ENCODE measurements at regions not wholly inside any gene's neighbourhood (a gene's known extent, or its start where the extent isn't known, plus 50 kb on each side); places are given as distances from the start of the nearest gene placed in this dataset.

- peaks cover 0 to 14% (median 0%) of the 10 kb centered on the region in 11 donors for H3K9me3 Mint-ChIP-seq
- CTCF ChIA-PET = no interaction called here
- H3K4me3 Mint-ChIP-seq = no peak overlapping the region
- DNase-seq (no peak), ATAC-seq (no peak)
- Histone ChIP-seq H3K27ac (ENCODE audit: low read depth, low read length) (no peak overlapping the region), H3K36me3 (ENCODE audit: control insufficient read depth in 2 of 3, insufficient read depth in 3 of 3, low read length in 3 of 3) (no peaks in the 10 kb centered on the region), H3K9me3 (ENCODE audit: control insufficient read depth in 2 of 3, low read length in 3 of 3) (no peaks in the 10 kb centered on the region), H3K4me3 (ENCODE audit: low read length) (no peak overlapping the region), H3K4me1 (ENCODE audit: control insufficient read depth in 2 of 2, insufficient read depth in 2 of 2, low read length in 2 of 2) (no peaks in the 10 kb centered on the region), H3K27me3 (ENCODE audit: control insufficient read depth in 2 of 2, insufficient read depth in 2 of 2, low read length in 2 of 2) (no peaks in the 10 kb centered on the region)
- peaks cover 0 to 7% (median 0%) of the 10 kb centered on the region in 5 donors for H3K27me3 Mint-ChIP-seq
- intact Hi-C loops (cut with micrococcal nuclease) = no loop called here
- H3K36me3 Mint-ChIP-seq = no peaks in the 10 kb centered on the region
- H3K4me1 Mint-ChIP-seq = no peaks in the 10 kb centered on the region
- no peak overlapping the region for H3K27ac Mint-ChIP-seq
- POLR2A ChIA-PET = no interaction called here
Observed at GRCh38 chr14:53668897-53669296, 287.7 kb downstream of the BMP4 start.

DNA sequence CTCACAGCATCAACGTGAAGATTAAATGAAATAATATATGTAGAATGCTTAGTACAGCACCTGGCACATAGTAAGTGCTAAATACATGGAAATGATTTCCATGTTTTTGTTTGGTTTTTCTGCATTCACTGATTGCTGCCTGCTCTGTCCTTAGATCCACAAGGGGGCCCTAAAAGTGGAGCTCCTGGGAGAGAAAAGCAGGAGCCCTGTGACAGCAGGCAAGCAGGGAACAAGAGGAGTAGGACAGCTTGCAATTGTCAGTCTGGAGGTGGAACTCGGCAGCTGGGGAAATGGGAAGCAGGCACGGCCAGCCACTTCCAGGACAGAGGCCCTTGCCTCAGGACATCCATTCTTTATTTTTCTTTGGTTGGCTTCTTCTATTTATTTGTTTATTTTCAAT, 292.9 kb downstream of the BMP4 start:
- Histone ChIP-seq H3K27ac (ENCODE audit: low read depth, low read length) (no peak overlapping the region), H3K27me3 (ENCODE audit: control insufficient read depth in 2 of 2, insufficient read depth in 2 of 2, low read length in 2 of 2) (no peaks in the 10 kb centered on the region), H3K9me3 (ENCODE audit: control insufficient read depth in 2 of 3, low read length in 3 of 3) (peaks cover 0 to 5% (median 0%) of the 10 kb centered on the region in 3 experiments), H3K36me3 (ENCODE audit: control insufficient read depth in 2 of 3, insufficient read depth in 3 of 3, low read length in 3 of 3) (no peaks in the 10 kb centered on the region), H3K4me1 (ENCODE audit: control insufficient read depth in 2 of 2, insufficient read depth in 2 of 2, low read length in 2 of 2) (no peaks in the 10 kb centered on the region), H3K4me3 (ENCODE audit: low read length) (no peak overlapping the region)
- H3K4me3 Mint-ChIP-seq = no peak overlapping the region
- no peak overlapping the region for H3K27ac Mint-ChIP-seq
- H3K9me3 Mint-ChIP-seq = peaks cover 0 to 18% (median 3%) of the 10 kb centered on the region in 11 donors
- no peaks in the 10 kb centered on the region for H3K4me1 Mint-ChIP-seq
- peaks cover 0 to 6% (median 2%) of the 10 kb centered on the region in 5 donors for H3K27me3 Mint-ChIP-seq
- no peak for DNase-seq
- no peak for ATAC-seq
- no peaks in the 10 kb centered on the region for H3K36me3 Mint-ChIP-seq
- intact Hi-C loops (cut with micrococcal nuclease) = no loop called here
- ChIA-PET CTCF (no interaction called here), POLR2A (no interaction called here)

GRCh38 chr14:53655080-53655785, 301.4 kb downstream of the BMP4 start:
- Histone ChIP-seq H3K4me1 (ENCODE audit: control insufficient read depth in 2 of 2, insufficient read depth in 2 of 2, low read length in 2 of 2) (no peaks in the 10 kb centered on the region), H3K9me3 (ENCODE audit: control insufficient read depth in 2 of 3, low read length in 3 of 3) (no peaks in the 10 kb centered on the region), H3K27ac (ENCODE audit: low read depth, low read length) (no peak overlapping the region), H3K36me3 (ENCODE audit: control insufficient read depth in 2 of 3, insufficient read depth in 3 of 3, low read length in 3 of 3) (no peaks in the 10 kb centered on the region), H3K27me3 (ENCODE audit: control insufficient read depth in 2 of 2, insufficient read depth in 2 of 2, low read length in 2 of 2) (no peaks in the 10 kb centered on the region), H3K4me3 (ENCODE audit: low read length) (no peak overlapping the region)
- CTCF ChIA-PET = no interaction called here
- Mint-ChIP-seq H3K27me3 (peaks cover 0 to 26% (median 6%) of the 10 kb centered on the region in 5 donors), H3K27ac (no peak overlapping the region), H3K9me3 (peaks cover 0 to 24% (median 5%) of the 10 kb centered on the region in 11 donors), H3K4me3 (no peak overlapping the region), H3K36me3 (peaks cover 0 to 5% (median 0%) of the 10 kb centered on the region in 5 donors), H3K4me1 (no peaks in the 10 kb centered on the region)
- POLR2A ChIA-PET = no interaction called here
- intact Hi-C loops (cut with micrococcal nuclease) = no loop called here
- no peak for DNase-seq
- no peak for ATAC-seq

- Histone ChIP-seq H3K27me3 (ENCODE audit: control insufficient read depth in 2 of 2, insufficient read depth in 2 of 2, low read length in 2 of 2) (no peaks in the 10 kb centered on the region), H3K9me3 (ENCODE audit: control insufficient read depth in 2 of 3, low read length in 3 of 3) (no peaks in the 10 kb centered on the region), H3K27ac (ENCODE audit: low read depth, low read length) (no peak overlapping the region), H3K36me3 (ENCODE audit: control insufficient read depth in 2 of 3, insufficient read depth in 3 of 3, low read length in 3 of 3) (no peaks in the 10 kb centered on the region), H3K4me3 (ENCODE audit: low read length) (no peak overlapping the region), H3K4me1 (ENCODE audit: control insufficient read depth in 2 of 2, insufficient read depth in 2 of 2, low read length in 2 of 2) (no peaks in the 10 kb centered on the region)
- CTCF ChIA-PET = no interaction called here
- DNase-seq (no peak), ATAC-seq (no peak)
- intact Hi-C loops (cut with micrococcal nuclease) = no loop called here
- H3K27ac Mint-ChIP-seq = no peak overlapping the region
- peaks cover 0 to 5% (median 0%) of the 10 kb centered on the region in 5 donors for H3K36me3 Mint-ChIP-seq
- no peaks in the 10 kb centered on the region for H3K4me1 Mint-ChIP-seq
- H3K27me3 Mint-ChIP-seq = peaks cover 0 to 20% (median 4%) of the 10 kb centered on the region in 5 donors
- no peak overlapping the region for H3K4me3 Mint-ChIP-seq
- H3K9me3 Mint-ChIP-seq = peaks cover 0 to 17% (median 5%) of the 10 kb centered on the region in 11 donors
- POLR2A ChIA-PET = no interaction called here
Observed at GRCh38 chr14:53652068-53652467, 304.6 kb downstream of the BMP4 start.

DNA sequence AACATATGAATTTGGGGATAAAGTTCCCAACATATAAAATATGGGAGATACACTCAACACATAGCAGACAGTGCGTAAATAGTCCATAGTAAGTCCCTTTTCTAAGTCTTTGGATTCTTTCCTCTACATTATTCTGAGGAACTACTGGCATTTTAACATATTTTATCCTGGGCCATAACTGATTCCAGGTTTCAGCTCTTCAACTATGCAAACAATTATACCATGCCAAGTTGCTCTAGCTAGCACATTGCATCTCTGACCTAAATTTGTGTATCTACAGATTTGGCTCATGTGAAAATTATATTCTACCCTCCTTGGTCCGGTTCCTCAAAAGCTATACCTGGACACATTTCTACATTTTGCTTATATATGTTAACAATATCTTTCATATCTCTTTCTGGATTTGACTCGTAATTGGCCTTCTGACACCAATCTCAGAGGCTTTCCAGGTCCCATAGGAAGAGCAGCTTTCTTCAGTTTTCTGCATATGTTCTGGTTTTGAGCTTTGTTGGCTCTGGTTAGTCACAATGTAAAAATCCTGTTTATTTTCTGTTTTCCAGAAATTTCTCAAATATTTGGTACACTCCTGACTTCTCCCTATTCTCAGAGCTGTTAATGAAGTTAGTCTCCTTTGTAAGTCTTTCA, 305.4 kb downstream of the BMP4 start:
- Histone ChIP-seq H3K36me3 (ENCODE audit: control insufficient read depth in 2 of 3, insufficient read depth in 3 of 3, low read length in 3 of 3) (no peaks in the 10 kb centered on the region), H3K27ac (ENCODE audit: low read depth, low read length) (no peak overlapping the region), H3K9me3 (ENCODE audit: control insufficient read depth in 2 of 3, low read length in 3 of 3) (no peaks in the 10 kb centered on the region), H3K27me3 (ENCODE audit: control insufficient read depth in 2 of 2, insufficient read depth in 2 of 2, low read length in 2 of 2) (no peaks in the 10 kb centered on the region), H3K4me3 (ENCODE audit: low read length) (no peak overlapping the region), H3K4me1 (ENCODE audit: control insufficient read depth in 2 of 2, insufficient read depth in 2 of 2, low read length in 2 of 2) (no peaks in the 10 kb centered on the region)
- Mint-ChIP-seq H3K27ac (no peak overlapping the region), H3K9me3 (peaks cover 0 to 15% (median 5%) of the 10 kb centered on the region in 11 donors), H3K4me3 (no peak overlapping the region), H3K36me3 (peaks cover 0 to 5% (median 0%) of the 10 kb centered on the region in 5 donors), H3K4me1 (no peaks in the 10 kb centered on the region), H3K27me3 (peaks cover 0 to 19% (median 4%) of the 10 kb centered on the region in 5 donors)
- ChIA-PET POLR2A (no interaction called here), CTCF (no interaction called here)
- ATAC-seq = no peak
- intact Hi-C loops (cut with micrococcal nuclease) = no loop called here
- no peak for DNase-seq

GRCh38 chr14:53646925-53647324, 309.7 kb downstream of the BMP4 start:
- no peaks in the 10 kb centered on the region for H3K4me1 Mint-ChIP-seq
- H3K9me3 Mint-ChIP-seq = peaks cover 0 to 17% (median 5%) of the 10 kb centered on the region in 11 donors
- no peak overlapping the region for H3K4me3 ChIP-seq (ENCODE audit: low read length)
- intact Hi-C loops (cut with micrococcal nuclease) = no loop called here
- peaks cover 0 to 9% (median 0%) of the 10 kb centered on the region in 5 donors for H3K27me3 Mint-ChIP-seq
- ChIA-PET POLR2A (no interaction called here), CTCF (no interaction called here)
- ATAC-seq = no peak
- no peak overlapping the region for H3K27ac Mint-ChIP-seq
- no peak for DNase-seq
- H3K27ac ChIP-seq (ENCODE audit: low read depth, low read length) = no peak overlapping the region
- no peaks in the 10 kb centered on the region for H3K36me3 Mint-ChIP-seq
- H3K4me3 Mint-ChIP-seq = no peak overlapping the region
- no peaks in the 10 kb centered on the region for H3K27me3 ChIP-seq (ENCODE audit: control insufficient read depth in 2 of 2, insufficient read depth in 2 of 2, low read length in 2 of 2)
- H3K36me3 ChIP-seq (ENCODE audit: control insufficient read depth in 2 of 3, insufficient read depth in 3 of 3, low read length in 3 of 3) = no peaks in the 10 kb centered on the region
- H3K9me3 ChIP-seq (ENCODE audit: control insufficient read depth in 2 of 3, low read length in 3 of 3) = no peaks in the 10 kb centered on the region
- H3K4me1 ChIP-seq (ENCODE audit: control insufficient read depth in 2 of 2, insufficient read depth in 2 of 2, low read length in 2 of 2) = no peaks in the 10 kb centered on the region

- Mint-ChIP-seq H3K9me3 (peaks cover 0 to 26% (median 10%) of the 10 kb centered on the region in 11 donors), H3K27ac (no peak overlapping the region), H3K36me3 (no peaks in the 10 kb centered on the region), H3K4me1 (no peaks in the 10 kb centered on the region), H3K4me3 (no peak overlapping the region), H3K27me3 (peaks cover 0 to 6% (median 0%) of the 10 kb centered on the region in 5 donors)
- H3K9me3 ChIP-seq (ENCODE audit: control insufficient read depth in 2 of 3, low read length in 3 of 3) = no peaks in the 10 kb centered on the region
- no peak for ATAC-seq
- no peaks in the 10 kb centered on the region for H3K27me3 ChIP-seq (ENCODE audit: control insufficient read depth in 2 of 2, insufficient read depth in 2 of 2, low read length in 2 of 2)
- no peaks in the 10 kb centered on the region for H3K4me1 ChIP-seq (ENCODE audit: control insufficient read depth in 2 of 2, insufficient read depth in 2 of 2, low read length in 2 of 2)
- intact Hi-C loops (cut with micrococcal nuclease) = no loop called here
- CTCF ChIA-PET = no interaction called here
- DNase-seq = no peak
- no peaks in the 10 kb centered on the region for H3K36me3 ChIP-seq (ENCODE audit: control insufficient read depth in 2 of 3, insufficient read depth in 3 of 3, low read length in 3 of 3)
- POLR2A ChIA-PET = no interaction called here
- H3K4me3 ChIP-seq (ENCODE audit: low read length) = no peak overlapping the region
- H3K27ac ChIP-seq (ENCODE audit: low read depth, low read length) = no peak overlapping the region
Observed at GRCh38 chr14:53640695-53641094, 315.9 kb downstream of the BMP4 start.
